Testis (tissue), 2 donors: ENCODE measurements at regions not wholly inside any gene's neighbourhood (a gene's known extent, or its start where the extent isn't known, plus 50 kb on each side); places are given as distances from the start of the nearest gene placed in this dataset.

Experiments
- DNase-seq: peaks from one replicate; pipeline ENCODE4 v3.0.0-alpha.2; 2019
- H3K27ac ChIP-seq, 2 donors: fragments of 200-600 bp; sonication (generic); one replicate each; pipeline ENCODE4 v1.5.1; 2019
- H3K27me3 ChIP-seq: fragments of 200-600 bp; sonication (generic); one replicate; pipeline ENCODE4 v1.5.1; 2019
- H3K36me3 ChIP-seq: fragments of 200-600 bp; sonication (generic); one replicate; pipeline ENCODE4 v1.5.1; 2017; ENCODE audit warnings: low read depth; ENCODE audit errors: missing control alignments
- H3K4me1 ChIP-seq: fragments of 200-600 bp; sonication (generic); one replicate; pipeline ENCODE4 v1.5.1; 2019
- H3K4me3 ChIP-seq, 2 donors: fragments of 200-600 bp; sonication (generic); one replicate each; pipeline ENCODE4 v1.5.1; 2017 to 2019
- H3K9me3 ChIP-seq: fragments of 200-600 bp; sonication (generic); one replicate; pipeline ENCODE4 v1.5.1; 2017
- POLR2A ChIP-seq: fragments of 450-650 bp; IDR thresholded peaks from one replicate; pipeline ENCODE4 v1.6.1; 2017; ENCODE audit warnings: antibody characterized with exemption, mild to moderate bottlenecking, moderate library complexity
- WGBS, 2 donors: methylation state at CpG; one replicate each; pipeline ENCODE4 v1.1.5; 2018; 5-methylcytosine and 5-hydroxymethylcytosine counted together
- intact Hi-C: fragments of 100-400 bp; cut with DNase I; formaldehyde crosslinking; loops from one replicate; pipeline ENCODE4 v1.15.1; 2023; ENCODE audit warnings: low total_unique reads
- TF ChIP-seq, protein P1 (sequence below), 3 experiments: fragments of 450-650 bp in 2 of 3; fragments of 200-600 bp in 1 of 3; sonication (generic) in 1 of 3; IDR thresholded peaks; one replicate each; pipeline ENCODE4 v1.5.1; 2016 to 2019; ENCODE audit warnings: antibody characterized with exemption in 3 of 3, mild to moderate bottlenecking in 2 of 3, moderate library complexity in 1 of 3

DNA sequence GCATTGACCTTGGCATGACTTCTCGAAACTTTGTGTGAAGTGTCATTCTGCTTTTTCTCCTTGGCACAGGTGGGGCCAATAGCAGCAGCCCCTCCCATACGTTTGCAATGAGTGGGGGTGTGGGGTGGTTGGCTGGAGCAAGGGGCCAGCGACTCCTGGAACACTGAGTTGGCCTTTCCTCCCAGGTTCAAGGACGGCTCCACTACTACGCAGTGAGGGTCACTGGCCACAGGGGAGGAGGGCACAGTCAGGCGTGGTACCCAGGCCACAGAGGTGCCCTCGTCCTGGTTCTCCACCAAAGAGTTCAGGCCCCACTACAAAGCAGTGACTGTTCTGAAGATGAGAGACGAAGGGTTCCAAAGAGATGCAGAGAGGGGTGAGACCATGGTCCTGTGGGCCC lies 70.6 kb upstream of the OTOS start:
- Histone ChIP-seq H3K27ac (no peak overlapping the region), H3K27me3 (no peaks in the 10 kb centered on the region), H3K36me3 (no peaks in the 10 kb centered on the region), H3K9me3 (no peaks in the 10 kb centered on the region), H3K4me3 (no peak overlapping the region), H3K4me1 (peaks cover 15% of the 10 kb centered on the region)
- intact Hi-C loops, result no loop called here
- TF ChIP-seq POLR2A, result no peak
- TF ChIP-seq, protein P1, sequence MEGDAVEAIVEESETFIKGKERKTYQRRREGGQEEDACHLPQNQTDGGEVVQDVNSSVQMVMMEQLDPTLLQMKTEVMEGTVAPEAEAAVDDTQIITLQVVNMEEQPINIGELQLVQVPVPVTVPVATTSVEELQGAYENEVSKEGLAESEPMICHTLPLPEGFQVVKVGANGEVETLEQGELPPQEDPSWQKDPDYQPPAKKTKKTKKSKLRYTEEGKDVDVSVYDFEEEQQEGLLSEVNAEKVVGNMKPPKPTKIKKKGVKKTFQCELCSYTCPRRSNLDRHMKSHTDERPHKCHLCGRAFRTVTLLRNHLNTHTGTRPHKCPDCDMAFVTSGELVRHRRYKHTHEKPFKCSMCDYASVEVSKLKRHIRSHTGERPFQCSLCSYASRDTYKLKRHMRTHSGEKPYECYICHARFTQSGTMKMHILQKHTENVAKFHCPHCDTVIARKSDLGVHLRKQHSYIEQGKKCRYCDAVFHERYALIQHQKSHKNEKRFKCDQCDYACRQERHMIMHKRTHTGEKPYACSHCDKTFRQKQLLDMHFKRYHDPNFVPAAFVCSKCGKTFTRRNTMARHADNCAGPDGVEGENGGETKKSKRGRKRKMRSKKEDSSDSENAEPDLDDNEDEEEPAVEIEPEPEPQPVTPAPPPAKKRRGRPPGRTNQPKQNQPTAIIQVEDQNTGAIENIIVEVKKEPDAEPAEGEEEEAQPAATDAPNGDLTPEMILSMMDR (IDR thresholded peaks at IDR 0.05), result no peak
- 84 to 86% methylated on average over 6 to 8 of the region's 8 CpGs for WGBS, 2 donors
- no peak for DNase-seq

DNA sequence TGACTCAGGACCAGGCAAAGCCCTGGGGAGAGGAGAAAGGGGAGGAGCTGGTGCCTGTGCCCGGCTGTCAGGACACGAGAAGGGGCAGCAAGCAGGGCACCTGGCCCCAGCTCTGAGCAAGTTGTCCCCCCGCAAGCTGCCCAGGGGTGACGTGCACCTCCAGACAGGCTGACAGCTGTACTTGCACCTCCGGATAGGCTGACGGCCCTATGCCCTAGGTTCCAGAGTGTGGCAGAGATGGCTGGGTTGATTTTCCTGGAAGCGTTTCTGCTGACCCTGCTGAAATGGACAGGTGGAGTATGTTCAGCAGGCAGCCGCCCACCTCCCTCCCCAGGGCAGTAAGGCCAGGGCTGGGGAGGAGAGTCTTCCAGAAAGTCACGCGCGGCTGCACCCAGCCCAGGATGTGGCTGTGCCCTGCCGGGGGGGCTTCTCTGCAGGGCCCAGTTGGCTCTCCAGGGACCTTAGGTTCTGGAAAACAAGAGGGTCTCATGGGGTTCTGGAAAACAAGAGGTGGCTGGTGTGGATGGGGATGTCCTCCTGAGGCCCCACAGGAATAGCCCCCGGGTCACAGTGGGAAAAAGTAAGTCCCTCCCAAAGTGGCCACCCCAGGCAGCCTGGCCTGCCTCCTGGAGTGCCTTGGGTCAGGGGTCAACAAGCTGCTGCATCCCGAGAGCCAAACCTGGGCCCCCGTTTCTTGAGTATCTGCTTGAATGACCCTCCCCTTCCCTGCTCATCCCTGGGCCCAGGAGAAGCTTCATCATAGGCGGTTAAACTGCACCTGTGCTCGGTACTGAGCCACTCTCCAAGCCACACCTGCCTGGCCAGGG lies 71.4 kb upstream of the OTOS start:
- WGBS, 2 donors, result 89 to 92% methylated on average over 7 to 17 of the region's 17 CpGs
- Histone ChIP-seq H3K27me3 (no peaks in the 10 kb centered on the region), H3K27ac (no peak overlapping the region), H3K4me1 (peaks cover 15% of the 10 kb centered on the region), H3K9me3 (no peaks in the 10 kb centered on the region), H3K36me3 (no peaks in the 10 kb centered on the region), H3K4me3 (no peak overlapping the region)
- DNase-seq, result no peak
- no peak for TF ChIP-seq POLR2A
- TF ChIP-seq, protein P1 (IDR thresholded peaks at IDR 0.05), result no peak
- intact Hi-C loops, result no loop called here

DNA sequence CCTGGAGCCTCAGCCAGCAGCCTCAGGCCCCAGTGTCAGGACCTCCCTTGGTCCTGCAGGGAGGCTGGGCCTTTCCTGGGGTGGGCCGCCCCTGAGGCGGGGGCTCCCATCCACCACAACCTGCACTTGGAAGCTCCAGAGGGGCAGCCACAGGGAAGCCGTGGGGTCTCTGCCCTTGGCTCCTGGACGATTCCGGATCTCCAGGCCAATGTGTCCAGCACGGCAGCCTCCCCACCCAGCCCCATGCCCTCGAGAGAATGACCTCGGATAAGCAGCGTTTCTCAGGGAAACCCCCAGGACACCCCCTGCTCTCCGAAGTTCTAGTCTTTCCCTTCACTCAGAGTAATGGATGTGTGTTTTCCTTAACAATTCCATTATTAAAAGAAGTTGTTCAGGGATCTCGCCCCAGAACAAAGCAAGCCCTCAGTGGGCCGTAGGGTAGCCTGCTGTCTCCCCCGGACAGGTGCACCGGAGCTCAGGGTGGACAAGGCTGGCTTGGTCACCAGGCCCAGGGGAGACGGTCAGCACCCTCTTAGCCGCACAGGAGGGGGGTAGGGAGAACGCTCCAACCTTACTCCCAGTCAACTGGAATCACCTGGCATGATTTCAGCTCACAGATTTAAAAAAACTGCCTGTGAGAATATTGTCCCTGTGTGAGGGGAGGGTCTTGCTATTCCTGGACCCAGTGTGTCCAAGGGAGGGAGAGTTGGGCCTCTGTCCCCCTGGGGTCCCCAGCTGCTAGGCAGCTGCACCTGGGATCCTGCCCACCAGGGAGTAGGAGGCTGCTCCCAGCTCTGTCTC lies 72.2 kb upstream of the OTOS start:
- Histone ChIP-seq H3K4me3 (no peak overlapping the region), H3K27me3 (no peaks in the 10 kb centered on the region), H3K36me3 (no peaks in the 10 kb centered on the region), H3K27ac (no peak overlapping the region), H3K4me1 (peaks cover 15% of the 10 kb centered on the region), H3K9me3 (no peaks in the 10 kb centered on the region)
- no peak for DNase-seq
- intact Hi-C loops, result no loop called here
- no peak for TF ChIP-seq POLR2A
- 84 to 85% methylated on average over 13 to 16 of the region's 17 CpGs for WGBS, 2 donors

DNA sequence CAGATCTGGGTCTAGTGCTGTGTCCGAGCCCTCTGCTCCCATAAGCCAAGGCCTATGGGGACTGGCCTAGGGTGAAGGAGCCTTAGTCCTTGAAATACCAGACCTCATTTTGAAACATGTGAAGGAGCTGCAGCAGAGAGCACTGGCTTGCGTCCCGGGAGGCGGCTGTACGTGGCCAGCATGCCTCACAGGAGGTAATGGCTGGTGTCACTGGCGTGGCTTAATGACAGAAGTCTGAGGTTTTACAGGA lies 72.7 kb upstream of the OTOS start:
- Histone ChIP-seq H3K4me3 (no peak overlapping the region), H3K9me3 (no peaks in the 10 kb centered on the region), H3K4me1 (peaks cover 15% of the 10 kb centered on the region), H3K36me3 (no peaks in the 10 kb centered on the region), H3K27me3 (no peaks in the 10 kb centered on the region), H3K27ac (no peak overlapping the region)
- 71 to 75% methylated on average over 4 to 6 of the region's 6 CpGs for WGBS, 2 donors
- no peak for TF ChIP-seq POLR2A
- DNase-seq, result peak; percentile 70
- intact Hi-C loops, result no loop called here

DNA sequence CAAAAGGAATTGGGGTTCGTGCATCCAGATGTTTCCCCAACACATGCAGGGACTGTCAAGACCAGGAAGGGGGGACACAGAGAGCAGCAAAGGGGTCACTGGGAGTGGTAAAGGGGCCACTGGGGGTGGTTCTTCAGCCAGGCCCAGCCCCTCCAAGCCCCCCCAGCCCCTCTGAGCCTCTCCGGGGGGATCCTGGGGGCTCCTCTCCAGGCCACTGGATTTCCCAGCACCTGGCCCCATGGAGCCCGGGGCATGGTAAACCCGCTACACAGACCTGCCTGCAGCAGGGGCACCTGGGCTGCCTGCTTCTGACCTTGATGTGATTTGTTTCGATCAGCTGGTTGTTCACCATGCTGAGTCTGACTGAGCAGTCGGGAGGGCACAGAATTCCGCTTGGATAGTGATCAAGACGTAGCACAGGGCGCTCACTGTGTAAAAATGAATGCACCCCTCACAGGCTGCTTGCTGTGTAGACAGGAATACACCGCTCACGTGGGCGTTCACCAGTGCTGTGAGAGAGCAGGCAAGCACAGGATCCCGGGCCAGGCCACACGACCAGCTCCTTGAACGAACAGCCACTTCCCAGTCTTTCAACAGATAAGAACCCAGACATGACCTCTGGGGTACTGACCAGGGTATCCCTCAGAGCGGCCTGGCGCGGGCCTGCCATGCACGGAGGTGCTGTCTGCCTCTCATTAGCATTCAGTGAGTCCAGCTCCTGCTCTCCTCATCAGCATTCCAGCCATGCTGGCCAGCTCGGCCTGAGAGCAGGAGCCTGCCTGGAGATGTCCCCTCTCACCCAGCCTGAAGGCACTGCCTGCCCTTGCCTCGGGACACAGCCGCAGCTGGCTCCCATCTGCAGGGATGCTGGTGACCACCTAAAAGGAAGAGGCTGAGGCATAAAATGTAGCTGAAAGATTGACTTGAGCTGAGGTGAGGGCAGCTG lies 73.3 kb upstream of the OTOS start:
- peaks cover 15% of the 10 kb centered on the region for H3K4me1 ChIP-seq
- no peak for DNase-seq
- no peaks in the 10 kb centered on the region for H3K27me3 ChIP-seq
- WGBS, 2 donors, result 82 to 90% methylated on average over 9 to 22 of the region's 22 CpGs
- no peaks in the 10 kb centered on the region for H3K9me3 ChIP-seq
- TF ChIP-seq POLR2A, result no peak
- TF ChIP-seq, protein P1 (IDR thresholded peaks at IDR 0.05), result no peak
- no peak overlapping the region for H3K27ac ChIP-seq
- intact Hi-C loops, result no loop called here
- no peaks in the 10 kb centered on the region for H3K36me3 ChIP-seq
- no peak overlapping the region for H3K4me3 ChIP-seq
